ENCODE measurements at regions not wholly inside any gene's neighbourhood (a gene's known extent, or its start where the extent isn't known, plus 50 kb on each side); places are given as distances from the start of the nearest gene placed in this dataset.

GRCh38 chr4:167428156-167428555 lies 193.9 kb upstream of the SPOCK3 start (continued):
- TF ChIP-seq PRDM2 (tag by site-specific recombination; IDR thresholded peaks at IDR 0.05; ENCODE audit: borderline replicate concordance) (no peak), ZNF274 (IDR thresholded peaks at IDR 0.05; ENCODE audit: low read length) (no peak), ZNF274 (tag by site-specific recombination; IDR thresholded peaks at IDR 0.05; ENCODE audit: borderline replicate concordance) (no peak), ZNF747 (tag by site-specific recombination; IDR thresholded peaks at IDR 0.05) (no peak), ZNF704 (tag by site-specific recombination; IDR thresholded peaks at IDR 0.05) (no peak), REST (tag by site-specific recombination; IDR thresholded peaks at IDR 0.05) (no peak)

- POLR2A ChIA-PET: no interaction called here
- no peak overlapping the region for H3K4me3 ChIP-seq (ENCODE audit: low read depth, low read length)
- no peaks in the 10 kb centered on the region for H3K9me3 ChIP-seq (ENCODE audit: control insufficient read depth, insufficient read depth, low read depth, low read length)
- H3K27ac ChIP-seq (ENCODE audit: extremely low read depth, low read depth, low read length): no peak overlapping the region
- H3K4me1 ChIP-seq (ENCODE audit: control insufficient read depth, insufficient read depth, low read length): no peaks in the 10 kb centered on the region
- CTCF ChIA-PET: no interaction called here
- no peaks in the 10 kb centered on the region for H3K36me3 ChIP-seq (ENCODE audit: control insufficient read depth in 2 of 2, insufficient read depth in 1 of 2, low read length in 2 of 2)
- no peak for TF ChIP-seq PRDM1 (tag by site-specific recombination; IDR thresholded peaks at IDR 0.05)
- no peak for TF ChIP-seq HOXA7 (CRISPR knock-in tag; IDR thresholded peaks at IDR 0.05; ENCODE audit: borderline replicate concordance)
- no peak for TF ChIP-seq ATF2 (tag by site-specific recombination; IDR thresholded peaks at IDR 0.05; ENCODE audit: low read depth)
- no peak for TF ChIP-seq ZNF747 (tag by site-specific recombination; IDR thresholded peaks at IDR 0.05)
- no peak for TF ChIP-seq ZNF148 (tag by site-specific recombination; IDR thresholded peaks at IDR 0.05; ENCODE audit: borderline replicate concordance)
- TF ChIP-seq ZNF146 (tag by site-specific recombination; IDR thresholded peaks at IDR 0.05): no peak
- TF ChIP-seq ZNF639 (tag by site-specific recombination; IDR thresholded peaks at IDR 0.05): no peak
- TF ChIP-seq ZNF140 (tag by site-specific recombination; IDR thresholded peaks at IDR 0.05): no peak
- TF ChIP-seq ZNF266 (tag by site-specific recombination; IDR thresholded peaks at IDR 0.05; ENCODE audit: low read depth): no peak
- no peak for TF ChIP-seq PATZ1 (tag by site-specific recombination; IDR thresholded peaks at IDR 0.05)
- TF ChIP-seq ZNF274 (IDR thresholded peaks at IDR 0.05; ENCODE audit: low read length): no peak
- no peak for TF ChIP-seq ZNF274 (tag by site-specific recombination; IDR thresholded peaks at IDR 0.05; ENCODE audit: borderline replicate concordance)
- TF ChIP-seq ZNF670 (tag by site-specific recombination; IDR thresholded peaks at IDR 0.05; ENCODE audit: low read depth): no peak
Observed at GRCh38 chr4:167431371-167431770, 197.1 kb upstream of the SPOCK3 start.
